H1 (cell line): ENCODE measurements at regions not wholly inside any gene's neighbourhood (a gene's known extent, or its start where the extent isn't known, plus 50 kb on each side); places are given as distances from the start of the nearest gene placed in this dataset.

Experiments used
- CTCF ChIA-PET: fragments of 300-600 bp; sonication (Branson Sonifier 250); formaldehyde crosslinking; loops from one replicate; lab custom pipeline; 2021; ENCODE audit not compliant: partially characterized antibody; lab: Charles Lee
- POLR2A ChIA-PET: fragments of 300-600 bp; sonication (Branson Sonifier 250); formaldehyde crosslinking; loops from one replicate; lab custom pipeline; 2021; ENCODE audit warnings: inconsistent platforms; ENCODE audit not compliant: partially characterized antibody; lab: Charles Lee
- DNase-seq, 2 experiments: peaks; one replicate each; pipeline versions ENCODE4 v3.0.0 to v3.0.0-alpha.2; 2010 to 2022; ENCODE audit warnings: low spot score in 2 of 2, low read depth in 1 of 2, mixed read lengths in 1 of 2
- FAIRE-seq: peaks from 2 replicates; lab custom pipeline; 2011; peaks lifted over from hg19 to GRCh38; lab: Jason Lieb, UNC
- H2AFZ ChIP-seq: 2 replicates; pipeline ENCODE4 v1.8.1; 2012; ENCODE audit warnings: low read length, inconsistent platforms
- H2AK5ac ChIP-seq: 2 replicates; pipeline ENCODE4 v1.6.1; 2013; ENCODE audit warnings: low read depth, low read length
- H2BK120ac ChIP-seq: replicated peaks from 2 replicates; pipeline ENCODE3; 2013; ENCODE audit warnings: low read depth, low read length, inconsistent platforms
- H2BK12ac ChIP-seq: 2 replicates; pipeline ENCODE4 v1.6.1; 2013; ENCODE audit warnings: low read depth, low read length
- H2BK15ac ChIP-seq: 2 replicates; pipeline ENCODE4 v1.6.1; 2013; ENCODE audit warnings: low read length
- H2BK20ac ChIP-seq: 2 replicates; pipeline ENCODE4 v1.6.1; 2013; ENCODE audit warnings: low read length
- H2BK5ac ChIP-seq: 2 replicates; pipeline ENCODE4 v1.6.1; 2013; ENCODE audit warnings: low read depth, low read length
- H3K14ac ChIP-seq: 2 replicates; pipeline ENCODE4 v1.6.1; 2013; ENCODE audit warnings: inconsistent platforms; ENCODE audit not compliant: insufficient read length
- H3K18ac ChIP-seq: 2 replicates; pipeline ENCODE4 v1.6.1; 2013; ENCODE audit warnings: low read length; ENCODE audit errors: extremely low read depth
- H3K23ac ChIP-seq: 2 replicates; pipeline ENCODE4 v1.6.1; 2013; ENCODE audit warnings: inconsistent platforms; ENCODE audit not compliant: insufficient read length
- H3K23me2 ChIP-seq: 2 replicates; pipeline ENCODE4 v1.6.1; 2013; ENCODE audit warnings: low read depth, low read length
- H3K27ac ChIP-seq: 2 replicates; pipeline ENCODE4 v1.6.1; 2011; ENCODE audit warnings: low read depth, low read length, inconsistent platforms
- H3K27me3 ChIP-seq, 4 experiments: replicated peaks in 1 of 4; 1 replicate in 1 of 4; 2 replicates in 3 of 4; pipeline versions ENCODE4 v1.6.1 to v1.8.1; 2011 to 2013; ENCODE audit warnings: low read length in 3 of 4, mild to moderate bottlenecking in 3 of 4, inconsistent platforms in 2 of 4, mixed read lengths in 2 of 4, moderate library complexity in 1 of 4; ENCODE audit not compliant: control insufficient read depth in 3 of 4, insufficient read depth in 3 of 4; ENCODE audit errors: extremely low read depth in 1 of 4
- H3K36me3 ChIP-seq, 4 experiments: 2 replicates each; pipeline versions ENCODE4 v1.6.1 to v1.8.1; 2011 to 2013; ENCODE audit warnings: mild to moderate bottlenecking in 4 of 4, low read length in 3 of 4, moderate library complexity in 2 of 4, control low read depth in 1 of 4, inconsistent platforms in 1 of 4; ENCODE audit not compliant: insufficient read depth in 4 of 4, control insufficient read depth in 2 of 4
- H3K4ac ChIP-seq: replicated peaks from 2 replicates; pipeline ENCODE3; 2013; ENCODE audit warnings: low read length, low read depth, mixed read lengths, inconsistent platforms; ENCODE audit not compliant: insufficient read length
- H3K4me1 ChIP-seq, 4 experiments: replicated peaks in 1 of 4; 1 replicate in 1 of 4; 2 replicates in 3 of 4; pipeline versions ENCODE4 v1.6.1 to v1.8.1; 2011 to 2013; ENCODE audit warnings: low read length in 3 of 4, inconsistent platforms in 2 of 4, mixed read lengths in 1 of 4; ENCODE audit not compliant: insufficient read depth in 4 of 4, control insufficient read depth in 3 of 4
- H3K4me2 ChIP-seq, 2 experiments: 2 replicates each; pipeline versions ENCODE4 v1.6.1 to v1.8.1; 2011 to 2013; ENCODE audit warnings: low read depth in 2 of 2, low read length in 2 of 2, control low read depth in 1 of 2, inconsistent platforms in 1 of 2, mild to moderate bottlenecking in 1 of 2; ENCODE audit not compliant: insufficient read depth in 1 of 2
- H3K4me3 ChIP-seq, 4 experiments: fragments of 200-600, 300-600 bp in 1 of 4; sonication (generic), shearing (Covaris generic), sonication (Bioruptor Twin) in 1 of 4; 2 replicates each; pipeline versions ENCODE4 v1.5.1 to v1.8.1; 2011 to 2016; ENCODE audit warnings: low read length in 4 of 4, low read depth in 3 of 4, control low read depth in 2 of 4, inconsistent platforms in 2 of 4, mild to moderate bottlenecking in 2 of 4, mixed read lengths in 1 of 4, moderate library complexity in 1 of 4; ENCODE audit not compliant: insufficient read depth in 2 of 4; ENCODE audit errors: extremely low read depth in 1 of 4
- H3K56ac ChIP-seq: replicated peaks from 2 replicates; pipeline ENCODE3; 2013; ENCODE audit warnings: low read depth, mild to moderate bottlenecking, mixed read lengths, low read length, inconsistent platforms; ENCODE audit not compliant: insufficient read length
- H3K79me1 ChIP-seq: 2 replicates; pipeline ENCODE4 v1.6.1; 2013; ENCODE audit warnings: low read depth, low read length, control low read depth
- H3K79me2 ChIP-seq, 2 experiments: 2 replicates each; pipeline versions ENCODE4 v1.6.1 to v1.8.1; 2012 to 2013; ENCODE audit warnings: low read length in 2 of 2, mild to moderate bottlenecking in 2 of 2, inconsistent platforms in 1 of 2; ENCODE audit not compliant: insufficient read depth in 2 of 2, control insufficient read depth in 1 of 2
- H3K9ac ChIP-seq, 4 experiments: replicated peaks in 1 of 4; 1 replicate in 1 of 4; 2 replicates in 3 of 4; pipeline versions ENCODE4 v1.6.1 to v1.8.1; 2011 to 2013; ENCODE audit warnings: low read depth in 3 of 4, low read length in 3 of 4, control low read depth in 2 of 4, mild to moderate bottlenecking in 2 of 4, moderate library complexity in 2 of 4, inconsistent platforms in 1 of 4; ENCODE audit errors: extremely low read depth in 1 of 4
- H3K9me3 ChIP-seq, 2 experiments: 2 replicates each; pipeline versions ENCODE4 v1.6.1 to v1.8.1; 2012 to 2013; ENCODE audit warnings: mild to moderate bottlenecking in 2 of 2, moderate library complexity in 2 of 2, control low read depth in 1 of 2, inconsistent platforms in 1 of 2, low read depth in 1 of 2, low read length in 1 of 2, mixed read lengths in 1 of 2; ENCODE audit not compliant: insufficient read depth in 2 of 2
- H4K20me1 ChIP-seq, 2 experiments: replicated peaks in 1 of 2; 2 replicates each; pipeline versions ENCODE3 to v1.8.1; 2011 to 2013; ENCODE audit warnings: inconsistent platforms in 2 of 2, low read length in 2 of 2, mild to moderate bottlenecking in 1 of 2; ENCODE audit not compliant: insufficient read depth in 2 of 2, control insufficient read depth in 1 of 2
- H4K5ac ChIP-seq: 2 replicates; pipeline ENCODE4 v1.6.1; 2013; ENCODE audit warnings: low read length, low read depth, mixed read lengths, inconsistent platforms; ENCODE audit not compliant: insufficient read length
- H4K8ac ChIP-seq: 2 replicates; pipeline ENCODE4 v1.8.0; 2013; ENCODE audit warnings: mild to moderate bottlenecking, moderate library complexity, low read length, inconsistent platforms; ENCODE audit not compliant: insufficient read depth; ENCODE audit errors: extremely low read depth
- H4K91ac ChIP-seq: replicated peaks from 2 replicates; pipeline ENCODE3; 2013; ENCODE audit warnings: low read length, mixed read lengths, inconsistent platforms; ENCODE audit not compliant: insufficient read length
- BCL11A ChIP-seq, 2 experiments: IDR thresholded peaks; one replicate each; pipeline ENCODE4 v1.6.1; 2011; ENCODE audit warnings: low read depth in 2 of 2, low read length in 2 of 2, mild to moderate bottlenecking in 2 of 2
- CBX5 ChIP-seq: fragments of 300-800, 300-1000 bp; sonication (generic); IDR thresholded peaks from 2 replicates; pipeline ENCODE4 v1.7.1; 2016; ENCODE audit warnings: antibody characterized with exemption, low read length, low read depth
- CBX8 ChIP-seq: fragments of 300-800, 300-1000 bp; sonication (generic); IDR thresholded peaks from 2 replicates; pipeline ENCODE4 v1.7.1; 2016; ENCODE audit warnings: low read depth, low read length, borderline replicate concordance
- CTBP2 ChIP-seq: IDR thresholded peaks from 2 replicates; pipeline ENCODE4 v1.7.0; 2011; ENCODE audit warnings: borderline replicate concordance, mild to moderate bottlenecking, moderate library complexity, mixed read lengths, low read length; ENCODE audit not compliant: insufficient read depth, insufficient read length
- EGR1 ChIP-seq: IDR thresholded peaks from 2 replicates; pipeline ENCODE4 v1.6.1; 2011; ENCODE audit warnings: low read depth, low read length, borderline replicate concordance
- FOSL1 ChIP-seq: IDR thresholded peaks from 2 replicates; pipeline ENCODE4 v1.6.1; 2011; ENCODE audit warnings: mild to moderate bottlenecking, low read depth, low read length, moderate library complexity; ENCODE audit not compliant: insufficient read depth
- HDAC6 ChIP-seq: IDR thresholded peaks from one replicate; pipeline ENCODE4 v1.7.1; 2012; ENCODE audit warnings: low read depth, mild to moderate bottlenecking, inconsistent platforms, low read length, moderate library complexity
- JUN ChIP-seq: IDR thresholded peaks from 2 replicates; pipeline ENCODE4 v1.6.1; 2011; ENCODE audit warnings: low read depth, mild to moderate bottlenecking, improper control_type of control experiment, low read length
- KDM5A ChIP-seq: fragments of 200-600 bp; IDR thresholded peaks from 2 replicates; pipeline ENCODE4 v1.7.1; 2012; ENCODE audit warnings: mild to moderate bottlenecking, low read length, inconsistent platforms, mixed read lengths
- PHF8 ChIP-seq: fragments of 200-600 bp; sonication (generic); conservative IDR thresholded peaks from 2 replicates; pipeline ENCODE4 v1.7.1; 2012; ENCODE audit warnings: low read depth, mild to moderate bottlenecking, inconsistent platforms, low read length, moderate library complexity
- RNF2 ChIP-seq: fragments of 200-900, 300-1000 bp; sonication (generic); IDR thresholded peaks from 2 replicates; pipeline ENCODE4 v1.7.1; 2016; ENCODE audit warnings: borderline replicate concordance, low read depth, mild to moderate bottlenecking, antibody characterized with exemption, low read length; ENCODE audit not compliant: poor library complexity, severe bottlenecking; ENCODE audit errors: missing control alignments
- SAP30 ChIP-seq: fragments of 300-600 bp; sonication (generic); IDR thresholded peaks from 2 replicates; pipeline ENCODE4 v1.7.1; 2012; ENCODE audit warnings: low read length, moderate library complexity, mild to moderate bottlenecking, inconsistent platforms; ENCODE audit not compliant: insufficient read depth, insufficient replicate concordance
- SP4 ChIP-seq: IDR thresholded peaks from 2 replicates; pipeline ENCODE4 v1.6.1; 2012; ENCODE audit warnings: low read length, inconsistent platforms
- WGBS, 2 experiments: shearing (Covaris generic) in 1 of 2; methylation state at CpG; one replicate each; pipeline versions ENCODE4 v1.1.6 to v1.1.7; 2013 to 2015; ENCODE audit warnings: low lambda C conversion rate in 2 of 2, mixed read lengths in 2 of 2, inconsistent platforms in 1 of 2, low coverage in 1 of 2, missing lambda C conversion rate in 1 of 2; ENCODE audit not compliant: insufficient replicate concordance in 2 of 2, insufficient coverage in 1 of 2, insufficient read length in 1 of 2; ENCODE audit errors: extremely low coverage in 1 of 2, missing lambda C conversion rate in 1 of 2; 5-methylcytosine and 5-hydroxymethylcytosine counted together

DNA sequence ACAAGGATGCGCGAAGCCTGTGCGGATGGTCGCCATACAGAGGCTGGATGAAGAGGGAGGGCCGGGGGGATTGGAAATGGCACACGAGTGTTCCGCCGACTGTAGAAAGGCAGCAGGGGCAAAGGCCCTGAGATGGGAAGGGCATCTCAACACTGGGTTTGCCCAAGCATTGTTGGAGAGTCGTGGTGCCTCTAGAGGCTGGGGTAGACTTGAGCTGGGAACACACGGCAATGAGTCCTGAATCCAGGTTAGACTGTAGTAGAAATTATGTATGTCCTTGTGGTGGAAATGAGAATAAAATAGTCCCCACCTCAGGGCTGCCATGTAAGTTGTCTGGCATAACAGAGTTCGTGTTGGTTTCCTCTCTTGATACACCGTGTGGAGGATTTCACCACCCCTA lies 83.8 kb upstream of the CCND2 start:
- Histone ChIP-seq H2AK5ac (no peak overlapping the region), H3K14ac (no peak overlapping the region), H3K23me2 (no peaks in the 10 kb centered on the region), H2AFZ (no peak overlapping the region), H3K79me2 (no peaks in the 10 kb centered on the region; a peak in 1 of 4 replicates), H4K8ac (no peak overlapping the region), H2BK20ac (no peak overlapping the region), H3K4me1 (peaks cover 0 to 10% (median 3%) of the 10 kb centered on the region in 4 experiments; a peak in 4 of 7 replicates), H3K27ac (no peak overlapping the region), H3K9me3 (no peaks in the 10 kb centered on the region), H3K23ac (no peak overlapping the region), H3K4me2 (no peak overlapping the region), H2BK5ac (no peak overlapping the region), H2BK12ac (no peak overlapping the region), H3K4me3 (no peak overlapping the region), H3K4ac (no peak overlapping the region), H4K20me1 (no peaks in the 10 kb centered on the region), H3K56ac (no peak overlapping the region), H3K79me1 (no peaks in the 10 kb centered on the region), H4K5ac (no peak overlapping the region), H2BK120ac (no peak overlapping the region), H3K36me3 (no peaks in the 10 kb centered on the region), H3K18ac (no peak overlapping the region), H2BK15ac (no peak overlapping the region), H4K91ac (no peak overlapping the region), H3K27me3 (no peaks in the 10 kb centered on the region), H3K9ac (no peak overlapping the region)
- TF ChIP-seq JUN (no peak), SP4 (no peak), EGR1 (no peak), FOSL1 (no peak), SAP30 (no peak), HDAC6 (no peak), KDM5A (no peak), RNF2 (no peak), CBX5 (no peak), CTBP2 (no peak), PHF8 (no peak), CBX8 (no peak), BCL11A (IDR thresholded peaks at IDR 0.05; ENCODE audit: low read depth in 2 of 2, low read length in 2 of 2) (no peak)
- CTCF ChIA-PET, result interaction anchor here (0.6 to 1.3 kb wide), 5 partner anchors 42 to 179 kb away, joined by 3 to 4 read pairs (median 4); no protein-coding TSS in a partner anchor
- DNase-seq, result no peak
- no peak for FAIRE-seq
- 85% methylated on average over 12 of the region's 12 CpGs; no CpG with 5 or more reads in 1 of the 2 experiments for WGBS, 2 experiments
- POLR2A ChIA-PET, result interaction anchor here (0.7 to 1.0 kb wide), 2 partner anchors 11 to 98 kb away, joined by 3 read pairs; no protein-coding TSS in a partner anchor
